HG03103 (cell line): ENCODE measurements at regions not wholly inside any gene's neighbourhood (a gene's known extent, or its start where the extent isn't known, plus 50 kb on each side); places are given as distances from the start of the nearest gene placed in this dataset.
"Not testable (repeated sequence)": the region's sequence is repeated elsewhere in the genome, so short reads cannot be mapped to it uniquely, and the experiment has no call there.

Source experiments
- ATAC-seq: cut with Tn5 transposase; IDR thresholded peaks from one replicate; pipeline ENCODE4 v1.9.1; 2021; ENCODE audit warnings: low read depth; ENCODE audit not compliant: unreplicated experiment

DNA sequence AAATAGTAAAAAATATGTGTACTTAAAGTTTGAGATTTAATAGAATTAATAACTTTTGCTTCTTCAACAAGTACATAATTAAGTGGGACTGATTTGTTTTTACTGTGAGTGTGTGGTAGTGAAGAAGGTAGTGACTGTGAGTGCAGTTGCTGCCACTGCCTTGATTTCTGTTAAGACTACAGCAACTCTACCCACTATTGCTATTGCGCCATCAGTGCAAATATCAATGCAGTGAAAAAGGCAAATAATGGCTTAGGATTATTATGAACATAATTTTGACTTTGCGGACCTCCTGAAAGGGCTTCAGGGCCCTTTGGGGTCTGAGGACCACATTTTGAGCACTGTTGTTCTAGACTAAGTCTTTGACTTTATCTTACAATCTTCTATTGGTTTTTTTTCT lies 112.0 kb upstream of the PITX1 start:
- ATAC-seq, result no peak

DNA sequence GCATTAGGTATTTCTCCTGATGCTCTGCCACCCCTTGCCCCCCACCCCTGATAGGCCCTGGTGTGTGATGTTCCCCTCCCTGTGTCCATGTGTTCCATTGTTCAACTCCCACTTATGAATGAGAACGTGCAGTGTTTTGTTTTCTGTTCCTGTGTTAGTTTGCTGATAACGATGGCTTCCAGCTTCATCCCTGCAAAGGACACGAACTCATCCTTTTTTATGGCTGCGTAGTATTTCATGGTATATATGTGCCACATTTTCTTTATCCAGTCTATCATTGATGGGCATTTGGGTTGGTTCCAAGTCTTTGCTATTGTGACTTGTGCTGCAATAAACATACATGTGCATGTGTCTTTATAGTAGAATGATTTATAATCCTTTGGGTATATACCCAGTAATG lies 109.7 kb upstream of the PITX1 start:
- ATAC-seq, result not testable (repeated sequence)

- ATAC-seq, result no peak
These were observed 107.6 kb upstream of the PITX1 start for GRCh38 chr5:135141303-135142268.

- ATAC-seq, result no peak
These were observed 106.6 kb upstream of the PITX1 start for GRCh38 chr5:135140446-135141204.

- no peak for ATAC-seq
These were observed 105.5 kb upstream of the PITX1 start for GRCh38 chr5:135139381-135140134.

- no peak for ATAC-seq
These were observed 104.3 kb upstream of the PITX1 start for GRCh38 chr5:135138116-135138850.

- ATAC-seq, result no peak
These were observed 103.3 kb upstream of the PITX1 start for GRCh38 chr5:135137146-135137915.

GRCh38 chr5:135136546-135136945 lies 102.5 kb upstream of the PITX1 start:
- ATAC-seq, result no peak

- no peak for ATAC-seq
These were observed 101.7 kb upstream of the PITX1 start for GRCh38 chr5:135135530-135136226.

- no peak for ATAC-seq
These were observed 100.8 kb upstream of the PITX1 start for GRCh38 chr5:135134691-135135381.

DNA sequence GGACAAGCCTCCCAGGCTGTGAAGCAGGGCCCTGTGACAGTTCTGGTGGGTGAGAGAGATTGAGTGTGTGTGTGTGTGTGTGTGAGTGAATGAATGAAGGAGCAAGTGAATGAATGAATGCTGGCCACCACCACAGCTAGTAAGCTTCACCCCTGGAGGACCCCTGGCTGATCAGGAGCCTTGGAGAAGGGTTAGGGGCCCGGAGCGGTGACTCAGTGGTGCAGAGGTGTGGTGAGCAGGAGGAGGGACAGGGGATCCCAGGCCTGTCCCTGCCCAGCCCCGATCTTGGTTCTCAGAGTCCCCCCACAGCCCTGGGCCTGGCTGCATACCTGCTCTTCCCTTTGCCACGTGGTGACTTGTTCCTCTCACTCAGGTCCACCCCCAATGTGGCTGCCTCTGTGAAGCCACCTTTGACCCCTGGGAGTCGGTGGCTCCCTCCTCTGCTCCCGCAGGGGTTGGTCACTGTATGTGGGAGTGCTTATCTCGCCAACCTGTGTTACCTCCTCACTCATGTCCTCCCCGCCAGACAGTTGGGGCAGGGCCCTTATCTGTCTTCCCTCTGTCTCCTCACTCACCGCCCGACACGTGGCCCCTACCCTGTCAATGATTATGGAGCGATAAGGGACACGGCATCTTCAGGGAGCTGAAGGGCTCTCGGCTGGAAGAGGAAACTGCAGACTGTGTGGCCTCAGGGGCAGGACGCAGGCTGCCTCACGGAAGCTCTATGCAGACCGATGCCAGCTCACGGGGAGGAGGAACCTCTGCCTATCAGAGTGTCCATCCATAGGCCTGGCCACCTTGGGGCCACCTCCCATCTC lies 99.9 kb upstream of the PITX1 start:
- no peak for ATAC-seq

GRCh38 chr5:135133181-135133580 lies 99.2 kb upstream of the PITX1 start:
- ATAC-seq, result no peak

DNA sequence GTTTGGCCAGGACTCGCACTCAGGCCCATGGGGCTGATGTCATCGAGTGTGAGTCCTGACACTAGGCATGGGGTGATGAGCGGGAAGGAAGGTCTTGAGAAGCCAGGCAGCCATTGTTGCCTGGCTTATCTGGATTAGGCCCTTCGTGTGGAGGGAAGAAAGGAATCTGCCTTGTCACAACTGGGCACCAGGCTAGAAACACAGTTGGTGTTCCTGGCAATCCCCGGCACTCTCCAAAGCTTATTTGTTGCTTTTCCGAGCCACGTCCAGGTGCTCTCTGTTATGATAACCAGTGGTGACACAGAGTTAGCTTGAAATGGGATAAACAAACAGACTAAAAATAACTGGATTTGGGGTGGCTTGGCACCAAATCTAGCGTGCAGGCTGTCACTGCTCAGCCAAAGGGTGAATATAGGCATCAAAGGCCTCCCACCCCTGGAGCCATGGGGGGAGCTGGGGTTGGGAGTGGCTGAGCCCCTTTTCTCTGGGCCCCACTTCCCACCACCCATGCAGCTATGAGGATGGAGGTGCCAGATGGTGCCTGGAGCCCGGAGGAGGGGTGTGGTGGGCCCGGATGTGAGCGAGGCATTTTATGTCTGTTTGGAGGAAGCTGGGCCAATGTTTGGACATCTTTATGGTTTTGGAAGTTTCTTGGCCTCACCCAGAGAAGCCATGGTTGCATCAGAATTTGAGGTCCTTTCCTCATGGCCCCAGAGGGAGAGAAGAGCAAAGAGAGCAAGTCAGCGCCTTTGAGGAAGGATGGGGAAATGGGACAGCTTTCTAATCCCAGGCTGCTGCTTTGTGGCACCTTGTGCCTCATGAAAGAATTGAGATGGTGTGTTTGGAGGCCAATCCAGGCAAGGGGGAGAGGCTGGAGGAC lies 98.0 kb upstream of the PITX1 start:
- ATAC-seq, result no peak

- ATAC-seq, result no peak
These were observed 96.5 kb upstream of the PITX1 start for GRCh38 chr5:135130261-135131215.

DNA sequence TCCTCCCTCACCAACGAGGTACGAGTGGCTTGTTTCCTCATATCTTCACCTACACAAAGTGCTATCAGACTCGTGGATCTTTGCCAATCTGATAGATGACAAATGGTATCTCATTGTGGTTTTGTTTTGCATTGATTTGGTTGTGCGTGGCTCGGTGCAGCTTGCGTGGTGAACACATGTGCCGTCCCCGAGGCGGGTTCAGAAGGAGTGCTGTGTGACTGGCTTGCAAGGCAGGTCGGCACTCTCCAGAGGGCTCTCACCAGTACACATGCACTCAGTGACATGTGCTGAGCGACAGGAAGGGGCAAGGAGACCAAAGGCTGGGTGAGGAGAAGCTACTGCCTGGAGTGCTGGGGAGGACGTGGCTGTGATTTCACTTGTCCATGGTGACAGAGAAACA lies 95.3 kb upstream of the PITX1 start:
- no peak for ATAC-seq
